ENCODE measurements at regions not wholly inside any gene's neighbourhood (a gene's known extent, or its start where the extent isn't known, plus 50 kb on each side); places are given as distances from the start of the nearest gene placed in this dataset.

DNA sequence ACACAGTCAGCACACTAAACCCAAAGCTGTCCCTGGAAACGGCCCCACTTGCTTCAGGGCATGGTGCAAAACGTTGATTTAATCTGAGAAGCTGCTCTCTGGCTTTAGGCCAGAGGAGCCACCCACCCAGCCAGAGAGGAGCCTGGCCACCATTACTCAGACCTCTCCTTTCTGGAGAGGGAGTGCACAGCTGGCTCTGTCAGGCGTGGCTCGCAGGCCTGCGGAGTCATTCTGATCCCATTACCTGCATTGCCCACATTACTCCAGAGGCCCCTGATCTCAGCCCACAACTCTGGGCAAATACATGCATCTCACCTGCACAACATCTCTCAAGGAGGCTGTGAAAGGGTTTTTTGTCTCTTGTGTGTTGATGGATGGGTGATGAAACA is 370.0 kb upstream of the IGFBP3 start:
- no peak overlapping the region for H3K4me3 ChIP-seq (ENCODE audit: low read depth, low read length)
- DNase-seq (ENCODE audit: low read depth): peak; percentile 34
- TF ChIP-seq CTCF (IDR thresholded peaks at IDR 0.05; ENCODE audit: low read depth, low read length, missing control alignments): no peak

DNA sequence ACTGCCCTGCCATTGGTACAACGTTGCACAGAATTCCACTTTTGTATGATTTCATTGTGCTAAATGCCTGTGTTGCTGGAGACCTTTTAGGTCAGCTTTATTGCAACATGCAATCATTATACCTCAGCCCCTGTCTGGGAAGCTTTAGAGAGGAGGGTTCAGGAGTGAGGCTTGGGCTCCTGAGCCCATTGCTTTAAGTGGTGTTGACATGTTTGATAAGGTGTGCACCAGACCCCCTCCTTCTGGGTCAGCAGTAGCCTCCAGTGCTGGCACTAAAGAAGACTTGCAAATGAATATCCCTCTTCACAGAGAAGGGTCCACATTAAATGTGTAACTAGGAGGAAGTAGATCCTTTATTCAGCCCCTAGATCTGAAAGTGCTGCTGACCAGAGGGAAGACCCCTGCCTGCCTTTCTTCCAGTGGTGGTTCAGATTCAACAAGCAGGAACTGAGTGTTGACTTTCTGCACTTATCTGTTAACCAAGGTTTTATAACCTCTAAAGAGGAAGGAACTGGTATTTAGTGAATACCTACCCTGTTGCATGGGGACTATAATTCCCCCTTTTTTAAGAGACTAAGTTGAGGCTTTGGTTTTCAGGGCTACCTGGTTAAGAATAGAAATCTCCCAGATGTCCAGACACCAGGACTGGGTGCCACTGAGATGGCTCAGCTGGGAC is 369.4 kb upstream of the IGFBP3 start:
- DNase-seq (ENCODE audit: low read depth): no peak
- no peak overlapping the region for H3K4me3 ChIP-seq (ENCODE audit: low read depth, low read length)
- no peak for TF ChIP-seq CTCF (IDR thresholded peaks at IDR 0.05; ENCODE audit: low read depth, low read length, missing control alignments)

DNA sequence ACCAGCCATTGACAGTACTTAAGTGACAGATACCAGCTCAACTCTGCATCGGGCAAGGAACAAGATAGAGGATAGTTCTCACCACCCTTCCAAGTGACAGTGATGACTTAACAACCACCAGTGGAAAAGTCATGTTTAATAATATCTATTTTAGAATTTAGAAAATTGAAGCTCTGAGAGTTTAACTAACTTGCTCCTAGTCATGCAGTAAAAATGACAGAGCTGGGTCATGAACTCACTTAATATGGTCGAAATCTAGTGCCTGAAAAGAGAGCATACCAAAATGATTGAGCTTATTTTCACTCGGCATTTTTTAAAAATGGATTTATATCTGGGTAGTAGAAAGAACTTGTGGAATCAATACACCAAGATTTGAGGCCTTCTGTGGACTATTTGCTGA is 367.8 kb upstream of the IGFBP3 start:
- H3K4me3 ChIP-seq (ENCODE audit: low read depth, low read length): no peak overlapping the region
- TF ChIP-seq CTCF (IDR thresholded peaks at IDR 0.05; ENCODE audit: low read depth, low read length, missing control alignments): no peak
- no peak for DNase-seq (ENCODE audit: low read depth)

- DNase-seq (ENCODE audit: low read depth): no peak
- TF ChIP-seq CTCF (IDR thresholded peaks at IDR 0.05; ENCODE audit: low read depth, low read length, missing control alignments): no peak
- H3K4me3 ChIP-seq (ENCODE audit: low read depth, low read length): no peak overlapping the region
Measured at GRCh38 chr7:46288010-46288409, 366.9 kb upstream of the IGFBP3 start.

DNA sequence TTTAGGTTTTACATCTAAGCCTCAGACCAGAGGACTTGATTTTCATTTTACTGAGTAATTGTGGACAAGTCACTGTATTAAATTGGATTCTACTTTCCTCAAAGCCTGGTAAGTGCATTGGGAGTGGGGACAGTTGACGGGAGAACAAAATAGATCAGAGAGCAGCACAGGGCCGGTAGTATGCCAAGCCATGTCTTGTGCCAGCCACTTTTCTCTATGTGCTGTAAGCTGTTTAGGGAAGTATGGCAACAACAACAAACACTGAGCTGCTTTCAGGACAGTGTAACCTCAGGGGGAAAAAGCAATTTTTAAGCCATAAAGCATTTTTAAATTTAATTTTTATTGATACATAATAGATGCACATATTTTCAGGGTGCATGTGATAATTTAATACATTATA is 365.9 kb upstream of the IGFBP3 start:
- TF ChIP-seq CTCF (IDR thresholded peaks at IDR 0.05; ENCODE audit: low read depth, low read length, missing control alignments): no peak
- no peak for DNase-seq (ENCODE audit: low read depth)
- no peak overlapping the region for H3K4me3 ChIP-seq (ENCODE audit: low read depth, low read length)

DNA sequence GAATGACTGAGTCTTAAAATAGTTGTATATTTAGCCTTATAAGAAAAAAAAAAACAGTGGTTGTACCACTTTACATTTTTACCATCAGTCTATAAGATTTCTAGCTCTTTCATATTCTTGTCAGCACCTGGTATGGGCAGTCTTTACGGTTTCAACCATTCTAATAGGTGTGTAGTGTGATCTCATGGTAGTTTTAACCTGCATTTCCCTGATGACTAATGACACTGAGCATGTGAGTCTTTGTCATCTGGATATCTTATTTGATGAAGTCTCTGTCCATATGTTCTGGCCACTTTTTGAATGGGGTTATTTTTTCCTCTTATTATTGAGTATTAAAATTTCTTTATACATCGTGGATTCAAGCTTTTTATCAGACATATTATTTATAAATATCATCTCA is 365.3 kb upstream of the IGFBP3 start:
- TF ChIP-seq CTCF (IDR thresholded peaks at IDR 0.05; ENCODE audit: low read depth, low read length, missing control alignments): no peak
- no peak overlapping the region for H3K4me3 ChIP-seq (ENCODE audit: low read depth, low read length)
- DNase-seq (ENCODE audit: low read depth): no peak

DNA sequence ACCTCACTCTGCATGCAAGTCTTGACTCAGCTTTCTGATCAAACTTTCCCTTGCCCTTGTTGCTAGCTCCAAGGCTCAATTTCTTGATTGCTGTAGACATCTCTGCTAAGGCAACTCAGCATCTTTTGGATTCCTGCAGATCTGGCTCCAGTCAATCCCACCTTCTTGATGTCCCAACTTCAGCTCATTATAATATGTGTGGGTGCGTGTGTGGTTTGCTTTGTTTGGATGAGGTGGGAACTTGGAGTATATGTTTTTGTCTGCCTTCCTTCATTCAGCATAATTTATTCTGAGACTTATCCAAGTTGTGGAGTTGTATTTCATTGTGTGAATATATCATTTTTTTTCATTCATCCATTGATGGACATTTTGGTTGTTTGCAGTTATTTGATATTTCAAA is 364.8 kb upstream of the IGFBP3 start:
- no peak overlapping the region for H3K4me3 ChIP-seq (ENCODE audit: low read depth, low read length)
- no peak for TF ChIP-seq CTCF (IDR thresholded peaks at IDR 0.05; ENCODE audit: low read depth, low read length, missing control alignments)

More for the DNA sequence above, 364.8 kb upstream of the IGFBP3 start:
- DNase-seq (ENCODE audit: low read depth): no peak
